Superior temporal gyrus (tissue), 1 donor: ENCODE measurements at regions not wholly inside any gene's neighbourhood (a gene's known extent, or its start where the extent isn't known, plus 50 kb on each side); places are given as distances from the start of the nearest gene placed in this dataset.

ENCODE experiments used
- DNase-seq: peaks from one replicate; pipeline ENCODE4 v3.0.0-alpha.2; 2016; ENCODE audit errors: extremely low spot score

GRCh38 chr4:114535725-114536124 lies 62.9 kb upstream of the UGT8 start:
- DNase-seq: peak; percentile 80

DNA sequence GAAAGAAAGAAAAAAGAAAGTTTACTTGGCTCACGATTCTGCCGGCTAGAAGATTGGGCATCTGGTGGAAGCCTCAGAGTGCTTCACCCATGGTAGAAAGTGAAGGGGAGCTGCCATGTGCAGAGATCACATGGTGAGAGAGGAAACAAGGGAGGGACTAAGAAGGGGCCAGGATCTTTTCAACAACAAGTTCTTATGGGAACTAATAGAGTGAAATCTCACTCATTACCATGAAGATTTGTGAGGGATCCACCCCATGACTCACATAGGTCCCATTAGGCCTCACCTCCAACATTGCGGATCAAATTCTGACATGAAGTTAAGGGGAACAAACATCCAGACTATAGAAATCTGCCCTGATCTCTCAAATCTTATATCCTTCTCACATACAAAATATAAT lies 61.3 kb upstream of the UGT8 start:
- no peak for DNase-seq

GRCh38 chr4:114538012-114538617 lies 60.5 kb upstream of the UGT8 start:
- DNase-seq: no peak

DNA sequence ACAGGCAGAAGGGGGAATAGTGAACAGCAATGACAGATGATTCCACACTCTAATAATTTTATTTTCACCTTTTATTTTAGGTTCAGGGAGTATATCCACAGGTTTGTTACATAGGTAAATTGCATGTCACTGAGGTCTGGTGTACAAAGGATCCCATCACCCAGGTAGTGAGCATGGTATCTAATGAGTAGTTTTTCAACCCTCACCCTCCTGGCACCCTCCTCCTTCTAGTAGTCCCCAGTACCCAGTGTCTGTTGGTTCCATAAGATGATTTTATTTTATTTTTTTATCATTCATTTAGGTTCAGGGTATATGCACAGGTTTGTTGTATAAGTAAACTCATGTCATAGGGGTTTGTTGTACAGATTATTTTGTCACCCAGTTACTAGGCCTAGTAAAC lies 58.6 kb upstream of the UGT8 start:
- no peak for DNase-seq

- DNase-seq: no peak
Observed at GRCh38 chr4:114547340-114548134, 51.1 kb upstream of the UGT8 start.
